ENCODE measurements at regions not wholly inside any gene's neighbourhood (a gene's known extent, or its start where the extent isn't known, plus 50 kb on each side); places are given as distances from the start of the nearest gene placed in this dataset.

DNA sequence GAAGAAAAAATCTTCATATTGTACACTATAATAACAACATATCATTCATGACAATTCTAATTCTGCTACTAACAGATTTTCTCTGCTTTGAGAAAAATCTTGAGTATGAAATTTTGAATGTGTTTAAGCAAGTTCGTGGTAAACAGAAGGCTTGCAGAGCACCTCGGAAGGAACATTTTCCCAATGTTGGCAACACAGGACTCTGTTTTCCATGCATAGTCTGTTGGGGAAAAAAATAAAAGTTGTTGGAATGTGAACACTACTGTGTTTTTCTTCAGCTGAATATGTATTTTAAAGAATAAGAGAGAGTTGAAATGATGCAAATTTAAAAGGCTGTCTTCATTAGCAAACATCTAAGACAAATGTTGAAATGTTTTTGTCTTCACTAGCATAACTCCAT, 54.7 kb upstream of the ANXA10 start (continued):
- no peak for TF ChIP-seq RNF2 (IDR thresholded peaks at IDR 0.05; ENCODE audit: borderline replicate concordance, low read depth, low read length, missing control alignments, poor library complexity, severe bottlenecking)
